Type B pancreatic cell (in vitro differentiated cells): ENCODE measurements at regions not wholly inside any gene's neighbourhood (a gene's known extent, or its start where the extent isn't known, plus 50 kb on each side); places are given as distances from the start of the nearest gene placed in this dataset.

ENCODE experiments used
- DNase-seq: peaks from one replicate; pipeline ENCODE4 v3.0.0; 2021; ENCODE audit warnings: mixed read lengths; ENCODE audit not compliant: unreplicated experiment; ENCODE audit errors: extremely low spot score
- H3K27ac Mint-ChIP-seq: 2 replicates; pipeline ENCODE4 v1.8.0; 2021; ENCODE audit warnings: mild to moderate bottlenecking, mixed read lengths
- H3K27me3 Mint-ChIP-seq: 2 replicates; pipeline ENCODE4 v1.8.0; 2021; ENCODE audit warnings: mixed read lengths
- H3K36me3 Mint-ChIP-seq: 2 replicates; pipeline ENCODE4 v1.8.0; 2021; ENCODE audit warnings: mixed read lengths
- H3K4me1 Mint-ChIP-seq: one replicate; pipeline ENCODE4 v1.8.0; 2021; ENCODE audit warnings: mixed read lengths; ENCODE audit not compliant: unreplicated experiment
- H3K4me3 Mint-ChIP-seq: 2 replicates; pipeline ENCODE4 v1.8.0; 2021; ENCODE audit warnings: mild to moderate bottlenecking, mixed read lengths
- H3K9me3 Mint-ChIP-seq: 2 replicates; pipeline ENCODE4 v1.8.0; 2021; ENCODE audit warnings: mixed read lengths
- TF ChIP-seq, protein P1 (sequence below): fragments of 200-600 bp; sonication (generic); conservative IDR thresholded peaks from 2 replicates; pipeline ENCODE4 v1.5.0; 2021; ENCODE audit warnings: antibody characterized with exemption, mild to moderate bottlenecking

GRCh38 chr1:18010945-18011344 is 96.7 kb upstream of the IGSF21 start:
- Mint-ChIP-seq H3K36me3 (no peaks in the 10 kb centered on the region), H3K4me1 (no peaks in the 10 kb centered on the region), H3K9me3 (no peaks in the 10 kb centered on the region), H3K27ac (no peak overlapping the region), H3K4me3 (no peak overlapping the region), H3K27me3 (peaks cover 59% of the 10 kb centered on the region)
- TF ChIP-seq, protein P1, sequence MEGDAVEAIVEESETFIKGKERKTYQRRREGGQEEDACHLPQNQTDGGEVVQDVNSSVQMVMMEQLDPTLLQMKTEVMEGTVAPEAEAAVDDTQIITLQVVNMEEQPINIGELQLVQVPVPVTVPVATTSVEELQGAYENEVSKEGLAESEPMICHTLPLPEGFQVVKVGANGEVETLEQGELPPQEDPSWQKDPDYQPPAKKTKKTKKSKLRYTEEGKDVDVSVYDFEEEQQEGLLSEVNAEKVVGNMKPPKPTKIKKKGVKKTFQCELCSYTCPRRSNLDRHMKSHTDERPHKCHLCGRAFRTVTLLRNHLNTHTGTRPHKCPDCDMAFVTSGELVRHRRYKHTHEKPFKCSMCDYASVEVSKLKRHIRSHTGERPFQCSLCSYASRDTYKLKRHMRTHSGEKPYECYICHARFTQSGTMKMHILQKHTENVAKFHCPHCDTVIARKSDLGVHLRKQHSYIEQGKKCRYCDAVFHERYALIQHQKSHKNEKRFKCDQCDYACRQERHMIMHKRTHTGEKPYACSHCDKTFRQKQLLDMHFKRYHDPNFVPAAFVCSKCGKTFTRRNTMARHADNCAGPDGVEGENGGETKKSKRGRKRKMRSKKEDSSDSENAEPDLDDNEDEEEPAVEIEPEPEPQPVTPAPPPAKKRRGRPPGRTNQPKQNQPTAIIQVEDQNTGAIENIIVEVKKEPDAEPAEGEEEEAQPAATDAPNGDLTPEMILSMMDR, result no peak
- no peak for DNase-seq

GRCh38 chr1:18011703-18012102 is 95.9 kb upstream of the IGSF21 start:
- no peak for DNase-seq
- Mint-ChIP-seq H3K27me3 (peaks cover 58% of the 10 kb centered on the region), H3K4me3 (no peak overlapping the region), H3K4me1 (no peaks in the 10 kb centered on the region), H3K9me3 (no peaks in the 10 kb centered on the region), H3K27ac (no peak overlapping the region), H3K36me3 (no peaks in the 10 kb centered on the region)
- TF ChIP-seq, protein P1, result no peak

DNA sequence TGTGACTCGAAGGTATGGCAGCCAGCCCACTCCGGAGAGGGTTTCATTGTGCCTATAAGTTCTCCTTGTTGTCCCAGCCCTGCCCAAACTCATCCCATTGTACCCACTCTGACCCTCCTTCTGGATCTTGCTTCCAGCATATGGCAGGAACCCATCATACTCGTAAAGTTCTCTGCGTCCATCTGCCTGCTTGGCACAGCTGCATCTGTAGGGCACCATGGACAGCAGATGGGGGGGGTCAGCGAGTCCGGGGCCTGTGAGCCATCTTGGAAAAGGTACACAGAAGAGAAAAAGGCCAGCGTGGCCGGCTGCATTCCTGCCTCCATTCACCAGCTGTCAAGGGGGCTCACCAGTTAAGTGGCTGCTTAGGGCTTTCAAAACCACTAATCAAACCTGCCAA is 94.9 kb upstream of the IGSF21 start:
- Mint-ChIP-seq H3K9me3 (no peaks in the 10 kb centered on the region), H3K4me1 (no peaks in the 10 kb centered on the region), H3K27me3 (peaks cover 57% of the 10 kb centered on the region), H3K36me3 (no peaks in the 10 kb centered on the region), H3K27ac (no peak overlapping the region), H3K4me3 (no peak overlapping the region)
- TF ChIP-seq, protein P1, result no peak
- DNase-seq, result no peak

- Mint-ChIP-seq H3K36me3 (no peaks in the 10 kb centered on the region), H3K4me3 (no peak overlapping the region), H3K9me3 (no peaks in the 10 kb centered on the region), H3K4me1 (no peaks in the 10 kb centered on the region), H3K27ac (no peak overlapping the region), H3K27me3 (peaks cover 59% of the 10 kb centered on the region)
- TF ChIP-seq, protein P1, result no peak
- DNase-seq, result no peak
Observed at GRCh38 chr1:18013216-18013615, 94.4 kb upstream of the IGSF21 start.

- Mint-ChIP-seq H3K4me3 (no peak overlapping the region), H3K36me3 (no peaks in the 10 kb centered on the region), H3K27me3 (peaks cover 63% of the 10 kb centered on the region), H3K27ac (no peak overlapping the region), H3K4me1 (no peaks in the 10 kb centered on the region), H3K9me3 (no peaks in the 10 kb centered on the region)
- DNase-seq, result no peak
- TF ChIP-seq, protein P1, result no peak
Observed at GRCh38 chr1:18015719-18016118, 91.9 kb upstream of the IGSF21 start.

GRCh38 chr1:18018366-18018765 is 89.2 kb upstream of the IGSF21 start:
- peaks cover 82% of the 10 kb centered on the region for H3K27me3 Mint-ChIP-seq
- H3K9me3 Mint-ChIP-seq, result no peaks in the 10 kb centered on the region
- TF ChIP-seq, protein P1, result no peak
- no peaks in the 10 kb centered on the region for H3K36me3 Mint-ChIP-seq
- H3K4me1 Mint-ChIP-seq, result no peaks in the 10 kb centered on the region
- no peak overlapping the region for H3K4me3 Mint-ChIP-seq
- no peak overlapping the region for H3K27ac Mint-ChIP-seq
- no peak for DNase-seq
